Spleen (tissue), 11 donors: ENCODE measurements at regions not wholly inside any gene's neighbourhood (a gene's known extent, or its start where the extent isn't known, plus 50 kb on each side); places are given as distances from the start of the nearest gene placed in this dataset.

Source experiments
- DNase-seq: peaks from one replicate; pipeline ENCODE4 v3.0.0-alpha.2; 2020
- H3K27ac ChIP-seq, 8 donors: fragments of 200-600 bp; sonication (generic) in 7 of 8; 1 replicate in 4 of 8; 2 replicates in 4 of 8; pipeline versions ENCODE4 v1.5.0 to v1.8.0; 2016 to 2021; ENCODE audit warnings: inconsistent platforms in 4 of 8, mild to moderate bottlenecking in 4 of 8, moderate library complexity in 1 of 8
- H3K27me3 ChIP-seq, 7 donors: fragments of 200-600 bp; sonication (generic) in 6 of 7; replicated peaks in 1 of 7; 1 replicate in 4 of 7; 2 replicates in 3 of 7; pipeline versions ENCODE4 v1.5.0 to v1.8.0; 2016 to 2021; ENCODE audit warnings: inconsistent platforms in 3 of 7, mild to moderate bottlenecking in 1 of 7
- H3K36me3 ChIP-seq, 6 donors: fragments of 200-600 bp; sonication (generic) in 5 of 6; 1 replicate in 4 of 6; 2 replicates in 2 of 6; pipeline versions ENCODE4 v1.5.0 to v1.8.0; 2016 to 2021; ENCODE audit warnings: inconsistent platforms in 2 of 6
- H3K4me1 ChIP-seq, 6 donors: fragments of 200-600 bp; sonication (generic) in 5 of 6; 1 replicate in 3 of 6; 2 replicates in 3 of 6; pipeline versions ENCODE4 v1.5.0 to v1.8.0; 2016 to 2021; ENCODE audit warnings: inconsistent platforms in 3 of 6
- H3K4me3 ChIP-seq, 8 donors: fragments of 200-600 bp; sonication (generic) in 7 of 8; 1 replicate in 4 of 8; 2 replicates in 4 of 8; pipeline versions ENCODE4 v1.5.0 to v1.8.0; 2016 to 2021; ENCODE audit warnings: inconsistent platforms in 4 of 8, mild to moderate bottlenecking in 4 of 8, moderate library complexity in 2 of 8
- H3K9me3 ChIP-seq, 8 donors: fragments of 200-600 bp; sonication (generic) in 7 of 8; 1 replicate in 4 of 8; 2 replicates in 4 of 8; pipeline versions ENCODE4 v1.5.0 to v1.8.0; 2016 to 2021; ENCODE audit warnings: inconsistent platforms in 4 of 8
- CTCF ChIP-seq, 11 experiments: fragments of 200-600 bp in 7 of 11; fragments of 450-650 bp in 4 of 11; sonication (generic) in 4 of 11; IDR thresholded peaks in 8 of 11; conservative IDR thresholded peaks in 3 of 11; 1 replicate in 7 of 11; 2 replicates in 4 of 11; pipeline versions ENCODE4 v1.4.0 to v1.8.0; 2016 to 2021; ENCODE audit warnings: antibody characterized with exemption in 11 of 11, inconsistent platforms in 4 of 11, mild to moderate bottlenecking in 1 of 11
- POLR2A ChIP-seq, 3 donors: fragments of 450-650 bp; IDR thresholded peaks; one replicate each; pipeline ENCODE4 v1.5.1; 2017; ENCODE audit warnings: antibody characterized with exemption in 3 of 3, mild to moderate bottlenecking in 1 of 3
- POLR2AphosphoS5 ChIP-seq, 3 donors: sonication (generic); formaldehyde crosslinking; IDR thresholded peaks; one replicate each; pipeline ENCODE4 v1.5.1; 2017; ENCODE audit warnings: antibody characterized with exemption in 3 of 3
- WGBS, 5 donors: extraction: QIAGEN DNeasy Blood & Tissue Kit in 3 of 5; methylation state at CpG; one replicate each; pipeline versions ENCODE4 v1.1.5 to v1.1.7; 2013 to 2018; 5-methylcytosine and 5-hydroxymethylcytosine counted together
- intact Hi-C: fragments of 100-400 bp; cut with DNase I; formaldehyde crosslinking; loops from one replicate; pipeline ENCODE4 v1.15.0; 2023; ENCODE audit warnings: low total_unique reads
- donor health status: healthy with polysubstance abuse.
- donor health status: DM: no; HTN: no; CAD: no; lungs with moderate emphysema.
- donor health status: DM: no; HTN: no; CAD: no.
- donor health status: Bipolar disorder and iron deficiency.
- donor health status: healthy.
- donor health status: DM: no; HTN: no; CAD: no.
- donor health status: DM: yes; HTN: yes; CAD: no.

DNA sequence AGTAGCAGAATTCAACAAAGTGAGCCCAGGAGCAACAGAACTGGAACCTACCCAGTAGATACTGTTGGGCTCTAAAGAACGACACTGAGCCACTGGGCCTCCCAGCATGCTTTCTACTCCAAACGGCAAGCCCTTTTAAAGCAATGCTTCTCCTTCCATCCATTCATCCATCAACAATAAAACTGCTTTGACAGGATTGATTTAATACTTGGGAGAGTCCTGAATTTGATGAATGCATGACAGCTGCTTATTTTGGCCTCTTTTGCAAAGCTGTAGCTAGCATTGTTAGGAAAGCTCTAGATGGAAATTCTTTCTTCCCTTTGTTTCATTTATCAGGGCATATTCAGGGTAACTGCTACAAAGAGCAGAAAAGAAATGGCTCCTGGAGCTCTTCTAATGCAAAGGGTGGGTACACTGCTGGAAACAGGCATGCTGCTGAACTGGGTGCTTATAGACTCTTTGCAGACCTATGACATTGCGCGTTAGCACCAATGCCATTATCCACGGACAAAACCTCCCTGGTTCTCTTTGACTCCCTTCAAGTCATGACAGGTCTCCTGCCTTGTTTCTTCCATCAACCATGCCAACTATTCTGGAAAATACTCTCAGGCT lies 138.4 kb upstream of the HNRNPA3 start:
- no peak for TF ChIP-seq POLR2AphosphoS5 (IDR thresholded peaks at IDR 0.05)
- no peak for TF ChIP-seq POLR2A (IDR thresholded peaks at IDR 0.05)
- no peak for TF ChIP-seq CTCF (IDR thresholded peaks at IDR 0.05 in 8 of 11, conservative IDR thresholded peaks at IDR 0.05 in 3 of 11)
- H3K36me3 ChIP-seq, result no peaks in the 10 kb centered on the region
- H3K4me1 ChIP-seq, result no peaks in the 10 kb centered on the region
- WGBS, 5 donors, result 80 to 87% (median 86%) methylated on average over 5 of the region's 5 CpGs
- no peak overlapping the region for H3K27ac ChIP-seq
- H3K27me3 ChIP-seq, result no peaks in the 10 kb centered on the region
- H3K9me3 ChIP-seq, result no peaks in the 10 kb centered on the region
- H3K4me3 ChIP-seq, result no peak overlapping the region
- intact Hi-C loops, result no loop called here
- DNase-seq, result no peak

GRCh38 chr2:177075254-177075653 lies 137.3 kb upstream of the HNRNPA3 start:
- WGBS, 5 donors, result 25 to 60% (median 35%) methylated on average over 3 of the region's 3 CpGs
- intact Hi-C loops, result no loop called here
- TF ChIP-seq POLR2A (IDR thresholded peaks at IDR 0.05) (no peak), POLR2AphosphoS5 (IDR thresholded peaks at IDR 0.05) (no peak), CTCF (IDR thresholded peaks at IDR 0.05 in 8 of 11, conservative IDR thresholded peaks at IDR 0.05 in 3 of 11) (no peak)
- Histone ChIP-seq H3K27me3 (no peaks in the 10 kb centered on the region), H3K27ac (no peak overlapping the region), H3K4me3 (no peak overlapping the region), H3K4me1 (no peaks in the 10 kb centered on the region), H3K9me3 (no peaks in the 10 kb centered on the region), H3K36me3 (no peaks in the 10 kb centered on the region)
- no peak for DNase-seq

GRCh38 chr2:177076636-177077179 lies 135.9 kb upstream of the HNRNPA3 start:
- no peaks in the 10 kb centered on the region for H3K27me3 ChIP-seq
- TF ChIP-seq POLR2AphosphoS5 (IDR thresholded peaks at IDR 0.05) (no peak), POLR2A (IDR thresholded peaks at IDR 0.05) (no peak), CTCF (IDR thresholded peaks at IDR 0.05 in 8 of 11, conservative IDR thresholded peaks at IDR 0.05 in 3 of 11) (no peak)
- intact Hi-C loops, result no loop called here

DNA sequence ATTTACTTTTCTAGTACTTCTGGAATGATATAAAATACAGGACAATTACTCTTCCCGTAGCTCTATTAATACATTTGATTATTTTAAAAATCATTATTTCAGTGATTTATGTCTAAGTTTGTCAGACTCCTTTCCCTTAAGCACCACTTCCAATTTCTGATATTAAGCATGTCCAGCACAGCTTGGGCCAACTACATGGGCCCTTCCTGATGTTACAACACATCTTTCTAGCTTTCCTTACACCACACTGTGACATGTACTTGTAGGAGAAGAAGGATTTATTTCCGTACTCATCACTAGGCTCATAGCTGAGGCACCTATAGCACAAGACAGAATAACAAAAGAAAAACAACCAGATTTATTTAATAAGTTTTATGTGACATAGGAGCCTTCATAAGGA lies 134.8 kb upstream of the HNRNPA3 start:
- Histone ChIP-seq H3K36me3 (no peaks in the 10 kb centered on the region), H3K9me3 (no peaks in the 10 kb centered on the region), H3K27ac (no peak overlapping the region), H3K4me1 (no peaks in the 10 kb centered on the region), H3K4me3 (no peak overlapping the region), H3K27me3 (no peaks in the 10 kb centered on the region)
- TF ChIP-seq POLR2A (IDR thresholded peaks at IDR 0.05) (no peak), CTCF (IDR thresholded peaks at IDR 0.05 in 8 of 11, conservative IDR thresholded peaks at IDR 0.05 in 3 of 11) (no peak), POLR2AphosphoS5 (IDR thresholded peaks at IDR 0.05) (no peak)
- intact Hi-C loops, result no loop called here
- DNase-seq, result no peak
- WGBS, 5 donors, result 64 to 90% (median 71%) methylated on average over 2 of the region's 2 CpGs

More at GRCh38 chr2:177076636-177077179, 135.9 kb upstream of the HNRNPA3 start:
- WGBS, 5 donors, result 83 to 95% (median 90%) methylated on average over 4 of the region's 4 CpGs
- H3K27ac ChIP-seq, result no peak overlapping the region
- H3K36me3 ChIP-seq, result no peaks in the 10 kb centered on the region
- DNase-seq, result no peak
- H3K4me1 ChIP-seq, result no peaks in the 10 kb centered on the region
- H3K9me3 ChIP-seq, result no peaks in the 10 kb centered on the region
- H3K4me3 ChIP-seq, result no peak overlapping the region
